Right kidney (tissue), 1 donor: ENCODE measurements at regions not wholly inside any gene's neighbourhood (a gene's known extent, or its start where the extent isn't known, plus 50 kb on each side); places are given as distances from the start of the nearest gene placed in this dataset.

Source experiments
- DNase-seq: peaks from one replicate; pipeline ENCODE4 v3.0.0-alpha.2; 2016

DNA sequence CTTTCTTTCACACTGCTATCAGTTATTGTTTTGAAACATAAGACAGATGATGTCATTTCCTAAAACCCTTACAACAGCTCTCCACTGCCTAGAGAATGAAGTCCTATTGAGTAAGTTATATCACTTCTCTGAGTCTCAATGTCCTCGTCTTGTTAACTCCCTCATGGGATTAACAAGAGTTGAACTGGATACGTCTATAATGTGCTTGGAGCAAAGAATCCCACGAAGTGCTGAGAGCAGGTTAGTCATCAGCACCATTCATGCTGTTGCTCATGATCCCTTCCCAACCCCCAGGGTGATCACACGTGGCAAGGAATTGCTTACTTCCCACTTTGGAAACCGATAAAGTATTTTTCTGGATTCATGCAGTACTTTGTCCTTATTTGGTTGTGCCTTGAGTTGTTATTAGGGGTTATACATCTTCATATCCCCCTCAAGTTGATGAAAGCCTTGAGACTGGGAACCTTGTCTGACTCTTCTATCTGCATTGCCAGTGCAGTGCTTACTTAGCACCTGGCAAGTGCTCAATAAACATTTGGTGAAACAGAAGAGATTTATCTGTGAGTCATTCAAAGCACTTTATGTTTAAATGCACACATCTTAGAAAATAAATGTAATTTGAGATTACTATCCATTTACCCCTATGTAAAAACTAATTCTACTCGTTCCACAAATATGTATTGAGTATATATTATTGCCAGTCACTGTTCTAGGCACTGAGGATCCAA, 487.5 kb downstream of the EPM2A start:
- DNase-seq = no peak

DNA sequence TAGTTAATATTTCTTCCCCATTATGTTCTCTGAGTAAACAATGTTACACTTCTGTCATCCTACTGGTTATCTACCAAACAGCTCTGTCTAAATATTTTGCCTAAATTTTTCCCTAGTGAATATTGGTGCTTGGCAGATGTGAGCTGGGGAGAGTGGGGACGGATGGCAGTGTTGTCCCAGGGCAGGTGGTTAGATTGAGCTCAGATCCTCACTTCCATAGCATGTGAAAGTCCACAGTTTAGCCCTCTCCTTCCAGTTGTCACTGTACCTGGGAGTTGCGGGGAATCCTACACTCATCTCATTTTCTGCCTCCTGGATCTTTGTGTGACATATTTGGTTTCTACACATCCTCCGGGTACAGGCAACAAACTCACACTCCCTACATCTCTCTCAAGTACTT, 484.9 kb downstream of the EPM2A start:
- no peak for DNase-seq

DNA sequence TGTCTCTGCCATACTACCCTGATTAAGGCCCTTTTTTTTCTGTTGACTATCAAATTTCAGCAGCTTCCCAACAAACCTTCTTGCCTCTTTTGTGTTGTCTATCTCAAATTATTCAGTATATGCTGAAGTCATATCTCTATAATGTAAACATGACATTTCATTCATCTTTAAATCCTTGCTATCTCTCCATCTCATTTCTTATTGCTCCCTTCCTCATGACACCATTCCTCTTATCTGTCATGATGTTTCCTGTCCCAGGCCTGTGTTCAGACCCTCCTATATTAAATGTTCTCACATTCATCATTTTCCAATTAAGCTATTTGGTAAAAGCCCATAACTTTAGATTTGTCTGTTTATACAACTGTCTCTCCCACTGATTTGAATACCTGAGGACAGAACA, 482.6 kb downstream of the EPM2A start:
- DNase-seq = no peak

DNA sequence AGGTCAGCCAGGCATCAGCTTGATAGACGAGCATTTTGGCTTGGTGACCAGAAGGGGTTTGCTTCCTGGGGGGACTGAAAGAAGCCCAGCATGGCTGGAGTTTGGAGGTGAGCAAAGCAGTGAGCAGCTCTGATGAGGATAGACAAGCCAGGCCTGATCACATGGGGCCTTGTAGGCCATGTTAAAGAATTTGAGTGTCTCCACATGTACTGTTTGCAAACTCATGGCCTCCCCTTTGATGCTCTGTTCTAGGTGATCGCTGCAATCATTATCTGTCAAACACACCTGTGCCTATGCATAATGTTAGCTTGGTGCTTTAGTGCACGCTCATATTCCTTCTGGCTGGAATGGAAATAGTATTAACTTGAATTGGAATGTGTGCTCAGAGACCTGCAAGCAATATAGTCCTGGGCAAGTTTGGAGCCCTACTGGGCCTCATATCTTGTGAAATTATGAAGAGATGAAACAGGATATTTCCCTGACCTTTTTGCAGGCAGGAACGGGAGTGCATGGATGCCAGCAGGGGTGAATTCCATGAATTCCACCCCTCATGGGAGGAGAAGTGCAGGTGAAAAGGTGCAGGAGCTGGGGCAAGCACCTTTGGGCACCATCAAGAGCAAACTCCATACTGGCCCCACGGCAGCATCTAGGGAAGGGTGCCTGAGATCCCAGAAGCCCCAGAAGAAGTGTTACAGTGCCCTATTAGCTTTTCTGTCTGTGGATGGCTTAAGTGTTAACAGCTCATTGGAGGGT, 480.5 kb downstream of the EPM2A start:
- DNase-seq = no peak

DNA sequence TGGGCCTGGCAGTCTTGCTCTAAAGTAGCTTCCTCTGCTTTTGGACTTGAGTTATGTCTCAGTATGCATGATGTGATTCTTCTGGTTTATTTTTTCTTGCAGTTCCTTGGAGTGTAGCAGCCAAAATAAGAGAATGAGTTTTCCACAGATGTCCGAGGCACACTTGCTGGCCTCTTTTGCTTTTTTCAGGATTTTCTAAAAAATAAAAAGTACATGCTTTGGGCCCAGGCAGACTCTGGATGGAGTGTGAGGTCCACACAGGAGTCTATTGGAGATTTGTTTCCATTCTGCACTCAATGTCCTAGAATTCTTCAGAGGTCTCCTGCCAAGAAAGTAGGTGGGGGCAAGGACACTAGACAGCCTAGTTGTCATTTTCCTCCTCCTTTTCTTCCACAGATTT, 477.6 kb downstream of the EPM2A start:
- no peak for DNase-seq

DNA sequence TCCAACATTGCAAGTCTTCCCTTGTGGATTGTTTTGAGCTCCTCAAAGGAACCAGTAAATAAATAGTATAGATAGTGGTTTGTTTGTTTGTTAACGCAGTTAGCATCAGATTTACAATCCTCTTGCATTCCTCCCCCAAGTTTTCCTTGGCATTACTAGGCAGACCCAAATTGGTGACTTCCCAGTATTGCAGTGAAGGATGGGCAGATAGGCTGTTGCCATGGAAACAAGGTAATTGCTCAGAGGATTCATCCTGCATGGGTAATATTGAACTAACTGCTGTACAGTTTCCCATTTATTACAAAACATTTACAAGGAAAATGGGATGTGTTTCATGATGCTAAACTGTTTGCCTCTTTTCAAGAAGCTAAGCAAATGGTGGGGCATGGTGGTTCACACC, 477.2 kb downstream of the EPM2A start:
- no peak for DNase-seq

DNA sequence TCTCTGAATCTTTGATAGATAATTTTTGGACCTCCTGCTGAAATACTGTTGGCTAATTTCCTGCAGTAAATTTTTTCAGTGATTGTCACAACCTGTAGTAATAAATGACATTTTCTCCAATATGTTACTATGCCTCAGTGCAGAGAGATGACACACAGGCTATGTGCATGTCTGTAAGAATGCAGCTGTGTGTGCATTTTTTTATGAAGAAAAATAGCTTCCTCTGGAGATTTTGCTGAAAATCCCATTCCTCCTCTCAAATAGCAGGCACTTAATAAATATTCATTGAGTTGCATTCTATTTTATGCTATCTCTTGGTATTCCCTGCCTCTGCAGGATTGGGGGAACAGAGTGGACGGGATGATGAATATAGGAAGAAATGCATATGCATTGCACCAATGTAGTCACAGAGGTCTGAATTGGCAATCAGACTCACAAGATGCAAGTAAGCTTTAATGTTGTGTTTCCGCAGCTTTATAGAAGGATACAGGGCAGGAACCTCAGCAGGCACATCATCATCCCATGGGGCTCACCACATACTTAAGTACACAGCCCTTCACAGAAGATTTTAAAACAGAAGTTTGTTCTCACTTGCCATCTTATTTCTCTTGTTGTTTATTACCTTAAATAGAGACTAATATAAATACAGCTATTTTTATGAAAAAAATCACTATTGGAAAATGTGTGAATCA, 474.7 kb downstream of the EPM2A start:
- no peak for DNase-seq

DNA sequence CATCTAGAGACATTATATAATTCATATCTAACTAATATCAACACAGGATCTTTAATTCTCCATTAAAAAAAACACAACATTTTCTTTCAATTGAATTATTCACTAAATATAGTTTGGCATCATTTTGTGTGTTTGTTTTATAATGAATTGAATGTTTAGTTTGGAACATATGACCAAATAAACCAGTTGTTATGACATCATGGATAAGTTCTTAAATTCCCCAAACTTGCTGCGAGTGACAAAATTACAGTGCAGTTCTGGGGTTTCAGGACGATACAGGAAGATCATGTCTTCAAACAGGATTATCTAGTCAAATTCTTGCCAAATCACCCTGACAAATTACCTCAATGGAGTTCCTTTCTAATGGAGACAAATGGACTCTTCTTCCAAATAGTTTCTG, 473.6 kb downstream of the EPM2A start:
- no peak for DNase-seq

DNA sequence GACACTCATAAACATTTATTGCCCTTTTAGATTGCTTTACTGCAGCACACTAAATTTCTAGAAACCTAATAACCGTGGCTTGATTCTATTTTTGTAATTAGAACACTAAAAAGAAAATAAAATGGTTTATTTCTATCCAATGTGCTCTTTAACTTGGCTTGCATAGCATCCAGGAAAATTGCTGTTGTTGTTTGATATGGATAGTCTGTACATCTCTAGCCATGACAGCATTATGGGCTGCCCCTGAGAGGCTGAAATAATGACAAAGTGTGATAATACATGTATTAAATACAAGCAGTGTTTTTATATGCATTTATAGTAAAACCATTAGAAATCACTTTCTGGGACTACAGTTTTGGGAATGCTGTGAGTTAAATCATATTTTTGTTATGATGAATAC, 472.5 kb downstream of the EPM2A start:
- DNase-seq = no peak

DNA sequence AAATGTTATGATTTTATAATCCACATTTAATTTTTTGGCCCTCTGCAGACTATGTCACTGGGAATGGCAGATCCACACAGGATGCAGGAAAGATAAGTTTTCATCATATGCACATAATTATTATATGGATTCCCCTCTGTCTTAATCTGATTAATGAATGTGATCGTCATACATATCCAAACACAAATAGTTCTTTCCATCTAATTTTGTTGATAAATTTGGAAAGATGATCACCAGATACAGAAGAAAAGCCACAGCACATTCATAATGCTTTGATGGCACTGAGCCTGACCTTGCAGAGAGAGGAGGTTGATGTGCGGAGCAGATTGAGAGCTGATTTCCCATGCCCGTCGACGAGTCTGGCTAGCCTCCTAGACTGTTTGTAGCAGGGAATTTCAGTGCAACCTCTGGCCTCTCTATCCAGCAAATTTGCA, 471.5 kb downstream of the EPM2A start:
- DNase-seq = no peak

DNA sequence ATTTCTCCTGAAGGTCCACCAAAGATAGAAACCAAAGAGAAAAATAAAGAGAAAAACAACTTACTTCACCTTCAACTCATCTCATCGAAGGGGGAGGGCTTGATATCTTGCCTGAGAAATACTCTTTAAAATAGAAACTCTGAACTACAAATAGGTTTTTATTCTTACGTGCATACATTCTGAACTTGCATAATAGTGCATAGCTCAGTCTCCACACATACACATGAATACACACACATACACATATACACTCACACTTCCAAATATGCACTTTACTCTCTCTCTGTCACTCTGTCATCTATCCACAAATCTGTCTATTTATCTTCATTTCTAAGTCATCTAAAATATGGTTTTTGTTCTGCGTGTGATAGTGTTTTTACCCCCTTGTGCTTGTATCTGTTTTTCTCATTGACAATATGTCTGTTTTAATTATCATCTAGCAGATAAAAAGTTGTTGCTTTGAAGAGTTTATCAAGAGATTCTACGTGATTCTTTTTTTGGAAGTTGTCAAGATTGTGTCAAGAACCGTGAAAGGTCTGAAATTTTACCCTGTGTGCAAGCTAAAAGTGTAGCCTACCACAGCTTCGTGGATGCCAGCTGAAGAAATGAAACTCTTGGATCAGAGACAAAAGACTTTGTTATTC, 468.8 kb downstream of the EPM2A start:
- no peak for DNase-seq

DNA sequence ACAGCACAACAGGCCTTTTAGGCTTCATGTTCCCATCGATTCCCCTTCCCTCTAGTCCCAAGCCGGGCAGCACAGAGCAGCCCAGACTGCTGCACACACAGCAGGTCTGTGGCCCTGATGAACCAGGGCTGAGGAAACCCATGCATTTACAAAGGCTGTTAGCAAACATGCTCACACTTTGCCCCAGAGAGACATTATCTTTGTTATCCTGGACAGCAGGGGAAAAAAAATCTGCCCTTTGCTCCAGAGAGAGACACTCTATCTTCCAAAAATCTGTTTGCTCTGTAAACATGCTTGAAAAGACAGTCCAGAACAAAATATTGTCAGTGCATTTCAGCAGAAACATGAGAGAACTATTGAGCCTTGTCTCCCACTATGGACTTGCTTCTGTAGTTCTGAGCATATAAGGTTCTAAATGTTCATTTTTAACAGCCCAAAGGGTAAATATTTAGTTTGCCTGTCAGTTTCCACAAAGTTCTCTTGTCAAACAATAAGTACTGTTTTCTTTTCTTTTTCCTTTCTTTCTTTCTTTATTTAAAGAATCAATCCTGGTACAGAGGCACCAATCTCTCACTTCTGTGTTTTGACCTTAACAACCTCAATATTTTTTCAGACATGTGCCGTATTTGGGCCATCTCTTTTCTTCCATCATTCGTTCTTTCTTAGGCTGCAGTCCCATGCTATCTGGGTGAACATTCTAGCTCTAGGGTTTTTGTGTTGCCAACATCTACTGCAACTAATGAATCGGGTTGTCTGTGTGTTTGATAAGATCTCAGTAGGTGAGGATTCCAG, 468.0 kb downstream of the EPM2A start:
- no peak for DNase-seq

DNA sequence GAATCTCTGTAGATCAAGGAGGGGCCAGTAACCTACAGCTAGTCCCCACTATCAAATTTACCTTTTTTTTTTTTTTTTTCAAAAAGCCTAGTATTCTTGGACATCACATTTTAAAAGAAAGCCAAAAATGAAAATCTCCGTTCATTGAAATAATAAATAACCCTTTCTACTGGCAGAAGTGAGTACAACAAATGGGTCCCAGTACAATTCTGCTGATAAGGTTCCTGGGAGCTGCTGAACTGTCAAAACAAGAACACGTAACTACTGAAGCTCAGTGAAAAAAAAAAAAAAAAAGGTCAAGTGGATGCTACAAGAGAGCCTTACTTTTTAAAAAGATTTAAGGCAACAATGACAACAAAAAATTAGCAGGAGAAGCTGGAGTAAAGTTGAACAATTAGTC, 464.9 kb downstream of the EPM2A start:
- no peak for DNase-seq

DNA sequence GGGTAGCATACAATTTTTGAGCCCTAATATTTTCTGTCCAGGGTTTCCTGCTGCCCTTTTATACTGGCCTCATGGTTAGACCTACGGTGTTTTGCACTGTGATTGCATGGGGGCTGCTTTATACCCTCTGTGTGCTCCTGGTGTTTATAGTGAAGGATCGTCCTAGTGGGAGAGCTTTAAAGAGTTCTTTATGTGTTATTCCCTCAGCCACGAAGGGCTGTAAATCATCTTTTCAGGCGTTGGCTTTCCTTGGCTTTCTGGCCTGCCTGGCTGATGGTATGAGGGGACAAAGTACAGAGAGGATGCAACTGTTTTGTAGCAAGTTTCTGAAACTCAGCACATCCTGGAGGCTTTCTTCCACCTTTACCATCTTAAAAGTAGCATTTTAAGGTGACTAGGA, 464.3 kb downstream of the EPM2A start:
- DNase-seq = no peak

DNA sequence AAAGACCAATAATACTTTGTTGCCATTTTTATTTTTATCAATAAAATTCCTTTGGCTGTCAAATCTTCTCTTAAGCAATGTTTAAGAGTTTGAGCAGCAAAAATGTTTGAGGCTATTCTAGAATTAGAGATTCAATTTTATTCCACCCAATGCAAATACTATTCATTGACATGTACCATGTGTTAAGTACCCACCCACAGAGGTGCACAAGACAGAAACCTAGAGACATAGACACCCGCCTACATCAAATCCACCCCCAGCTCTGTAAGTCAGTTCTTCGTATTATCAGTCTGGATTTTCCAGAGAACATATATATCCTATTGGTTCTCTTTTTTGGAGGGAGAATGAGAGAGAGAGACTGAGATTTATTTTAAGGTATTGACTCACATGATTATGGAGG, 463.7 kb downstream of the EPM2A start:
- DNase-seq = no peak

DNA sequence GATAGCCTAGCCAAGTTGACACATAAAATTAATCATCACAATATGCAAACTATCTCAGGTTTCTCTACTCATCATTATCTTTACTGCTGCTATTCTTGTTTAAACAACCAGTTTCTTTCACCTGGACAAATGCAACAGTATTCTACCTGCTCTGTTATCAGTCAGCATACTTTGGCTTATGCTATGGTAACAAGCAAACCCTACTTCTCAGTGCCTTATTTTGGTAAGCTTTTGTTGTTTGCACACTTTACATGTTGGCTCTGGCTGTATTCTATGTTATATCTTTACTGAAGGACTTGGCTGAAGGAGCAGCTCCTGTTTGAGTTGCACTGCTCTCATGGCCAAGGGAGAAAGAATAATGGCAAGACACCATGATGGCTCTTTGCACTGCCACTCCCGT, 463.1 kb downstream of the EPM2A start:
- no peak for DNase-seq

DNA sequence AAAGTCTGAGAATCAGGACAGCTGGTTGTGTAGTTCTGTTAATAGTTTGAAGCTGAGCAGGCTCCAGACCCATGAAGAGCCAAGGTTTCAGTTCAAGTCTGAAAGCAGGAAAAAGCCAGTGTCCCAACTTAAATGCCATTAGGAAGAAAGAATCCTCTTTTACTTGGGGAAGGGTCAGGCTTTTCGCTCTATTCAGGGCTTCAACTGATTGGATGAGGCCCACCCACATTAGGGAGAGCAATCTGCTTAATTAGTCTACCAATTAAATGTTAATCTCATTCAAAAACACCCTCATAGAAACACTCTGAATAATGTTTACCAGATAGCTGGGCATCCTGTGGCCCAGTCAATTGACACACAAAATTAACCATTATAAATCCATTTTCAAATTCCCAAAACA, 462.2 kb downstream of the EPM2A start:
- no peak for DNase-seq

DNA sequence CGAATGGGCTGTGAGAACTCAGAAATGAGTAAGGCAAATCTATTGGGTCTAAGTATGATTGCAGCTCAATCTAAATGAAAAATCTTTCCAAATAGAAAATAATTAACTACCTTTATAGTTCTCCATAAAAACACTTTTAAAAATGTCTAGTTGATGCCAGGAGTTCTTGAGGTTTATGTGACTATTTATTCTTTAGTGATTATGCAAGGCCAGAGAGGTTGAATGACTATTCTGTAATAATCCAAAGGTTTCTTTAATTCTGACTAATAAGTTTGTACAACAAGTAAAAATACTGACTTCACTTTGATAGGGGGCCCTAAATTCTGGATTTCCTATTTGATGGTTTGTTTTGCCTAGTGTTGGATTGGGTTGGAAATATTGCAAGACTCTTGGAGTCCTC, 461.2 kb downstream of the EPM2A start:
- DNase-seq = no peak

DNA sequence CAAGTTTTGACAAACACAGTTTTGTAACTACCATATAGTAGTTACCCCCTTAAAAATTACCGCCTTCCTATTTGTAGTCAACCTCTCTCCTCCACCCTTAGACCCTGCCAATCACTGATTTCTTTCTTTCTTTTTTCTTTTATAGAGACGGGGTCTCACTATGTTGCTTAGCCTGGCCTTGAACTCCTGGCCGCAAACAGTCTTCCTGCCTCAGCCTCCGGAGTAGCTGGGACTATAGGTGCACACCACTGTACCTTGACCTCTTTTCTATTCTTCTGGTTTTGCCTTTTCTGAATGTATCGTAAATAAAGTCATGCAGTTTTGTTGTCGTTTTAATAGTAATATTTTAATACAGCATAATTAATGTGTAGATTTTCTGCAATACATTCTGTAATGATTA, 460.3 kb downstream of the EPM2A start:
- DNase-seq = no peak

DNA sequence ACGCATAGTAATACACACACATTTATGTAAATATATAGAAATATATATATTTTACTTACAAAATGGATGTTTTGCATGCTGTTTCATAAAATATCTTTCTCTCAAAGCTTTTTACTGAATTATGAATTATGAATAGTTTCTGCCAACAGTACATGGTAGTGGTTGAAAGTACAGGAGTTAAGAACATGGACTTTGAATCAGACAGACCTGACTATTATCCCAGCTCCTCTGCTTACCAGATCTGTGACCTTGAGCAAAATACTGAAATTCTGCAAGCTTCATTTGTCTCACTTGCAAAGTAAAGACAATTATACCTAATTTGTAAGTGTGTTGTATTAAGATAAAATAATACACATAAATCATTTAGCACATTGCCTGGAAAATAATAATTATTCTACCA, 459.5 kb downstream of the EPM2A start:
- no peak for DNase-seq

DNA sequence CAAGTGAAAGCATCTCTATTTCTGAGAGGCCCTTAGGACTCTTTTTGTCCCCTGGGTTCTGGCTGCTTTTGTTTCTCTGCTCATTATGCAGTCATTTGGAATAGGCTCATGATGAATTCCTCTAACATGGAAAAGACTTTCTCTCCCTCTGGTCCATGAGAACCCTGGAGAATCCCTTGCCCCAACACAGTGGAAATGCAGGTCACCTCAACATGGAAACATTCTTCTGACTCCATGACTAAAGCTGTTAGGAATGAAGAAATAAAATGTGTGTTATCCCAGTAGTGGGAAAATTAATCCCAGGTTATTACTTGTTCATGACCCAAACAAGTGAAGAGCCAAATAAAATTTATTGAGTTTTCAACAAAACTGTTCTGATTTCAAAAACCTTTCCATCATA, 458.6 kb downstream of the EPM2A start:
- no peak for DNase-seq

DNA sequence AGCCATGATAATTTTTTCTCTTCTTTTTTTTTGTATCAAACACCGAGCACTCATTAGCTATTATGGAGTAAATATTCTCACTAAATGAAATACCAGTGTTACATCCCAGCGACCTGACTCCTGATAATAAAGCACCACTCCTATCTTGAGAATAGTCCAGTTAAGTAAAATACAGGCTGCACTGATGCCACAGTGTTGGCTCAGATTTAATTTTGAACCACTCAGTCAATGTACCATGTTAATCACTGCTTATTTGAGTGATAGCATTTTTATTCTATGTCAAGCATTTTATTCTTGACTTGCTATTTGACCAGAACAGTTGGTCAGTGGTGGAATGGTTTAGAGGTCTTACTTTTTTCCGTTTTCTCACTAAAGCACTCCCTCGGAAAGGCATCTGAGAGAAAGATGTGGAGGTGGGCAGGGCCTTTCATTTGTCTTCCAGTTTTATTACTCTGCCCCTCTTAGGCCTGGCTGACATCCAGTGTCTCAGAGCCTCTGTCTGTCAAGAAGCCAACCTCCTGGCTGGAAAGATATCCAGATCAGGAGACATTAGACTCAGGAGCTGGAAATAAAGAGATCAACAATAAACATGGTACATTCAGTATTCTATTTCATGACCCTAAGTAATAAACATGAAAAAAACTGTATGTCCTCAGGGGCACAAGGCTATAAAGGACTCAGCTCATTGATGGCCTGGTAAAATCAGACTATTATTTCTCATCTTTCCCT, 457.8 kb downstream of the EPM2A start:
- no peak for DNase-seq
